BJ (cell line): ENCODE measurements at regions not wholly inside any gene's neighbourhood (a gene's known extent, or its start where the extent isn't known, plus 50 kb on each side); places are given as distances from the start of the nearest gene placed in this dataset.
"Not testable (repeated sequence)": the region's sequence is repeated elsewhere in the genome, so short reads cannot be mapped to it uniquely, and the experiment has no call there.

Experiments
- CTCF ChIA-PET: fragments of 350-600 bp; formaldehyde crosslinking; extraction: SDS; loops from one replicate; lab custom pipeline; 2021; ENCODE audit warnings: antibody characterized with exemption, inconsistent platforms; lab: Yijun Ruan, JAX
- POLR2A ChIA-PET: fragments of 300-600 bp; sonication (Branson Sonifier 250); formaldehyde crosslinking; extraction: SDS; loops from one replicate; lab custom pipeline; 2021; ENCODE audit warnings: antibody characterized with exemption; lab: Charles Lee
- DNase-seq: peaks from one replicate; pipeline ENCODE4 v3.0.0-alpha.2; 2011; ENCODE audit warnings: low read depth
- H3K27me3 ChIP-seq: 2 replicates; pipeline ENCODE4 v1.6.0; 2011; ENCODE audit warnings: low read length; ENCODE audit not compliant: control insufficient read depth, insufficient read depth
- H3K36me3 ChIP-seq: 2 replicates; pipeline ENCODE4 v1.5.1; 2011; ENCODE audit warnings: low read length; ENCODE audit not compliant: control insufficient read depth, insufficient read depth
- H3K4me3 ChIP-seq: 2 replicates; pipeline ENCODE4 v1.5.1; 2011; ENCODE audit warnings: low read depth, mild to moderate bottlenecking, control low read depth, low read length
- TF ChIP-seq, protein P1 (sequence below): IDR thresholded peaks from 2 replicates; pipeline ENCODE4 v1.5.1; 2011; ENCODE audit warnings: low read depth, mild to moderate bottlenecking, control low read depth, inconsistent platforms, low read length, moderate library complexity; ENCODE audit not compliant: insufficient read depth

DNA sequence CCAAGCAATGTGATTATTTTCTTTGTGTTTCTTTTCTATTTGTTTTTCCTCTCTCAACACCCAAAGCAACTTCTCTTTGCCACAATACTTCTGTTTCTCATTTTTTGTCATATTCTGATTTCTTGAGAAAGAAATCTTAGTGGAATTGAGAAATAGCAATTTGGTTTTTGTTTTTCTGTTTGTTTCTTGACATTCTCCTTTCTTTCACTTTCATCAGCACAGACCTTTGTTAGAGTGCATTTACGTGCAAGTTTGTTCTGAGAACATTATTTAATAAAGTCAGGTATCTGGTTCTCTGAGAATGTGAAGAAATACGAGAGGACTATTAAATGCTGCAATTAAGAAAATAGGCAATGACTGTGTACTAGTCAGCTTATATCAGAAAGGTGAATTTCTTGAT, 608.1 kb upstream of the AADAT start:
- H3K27me3 ChIP-seq = no peaks in the 10 kb centered on the region
- POLR2A ChIA-PET = no interaction called here
- TF ChIP-seq, protein P1, sequence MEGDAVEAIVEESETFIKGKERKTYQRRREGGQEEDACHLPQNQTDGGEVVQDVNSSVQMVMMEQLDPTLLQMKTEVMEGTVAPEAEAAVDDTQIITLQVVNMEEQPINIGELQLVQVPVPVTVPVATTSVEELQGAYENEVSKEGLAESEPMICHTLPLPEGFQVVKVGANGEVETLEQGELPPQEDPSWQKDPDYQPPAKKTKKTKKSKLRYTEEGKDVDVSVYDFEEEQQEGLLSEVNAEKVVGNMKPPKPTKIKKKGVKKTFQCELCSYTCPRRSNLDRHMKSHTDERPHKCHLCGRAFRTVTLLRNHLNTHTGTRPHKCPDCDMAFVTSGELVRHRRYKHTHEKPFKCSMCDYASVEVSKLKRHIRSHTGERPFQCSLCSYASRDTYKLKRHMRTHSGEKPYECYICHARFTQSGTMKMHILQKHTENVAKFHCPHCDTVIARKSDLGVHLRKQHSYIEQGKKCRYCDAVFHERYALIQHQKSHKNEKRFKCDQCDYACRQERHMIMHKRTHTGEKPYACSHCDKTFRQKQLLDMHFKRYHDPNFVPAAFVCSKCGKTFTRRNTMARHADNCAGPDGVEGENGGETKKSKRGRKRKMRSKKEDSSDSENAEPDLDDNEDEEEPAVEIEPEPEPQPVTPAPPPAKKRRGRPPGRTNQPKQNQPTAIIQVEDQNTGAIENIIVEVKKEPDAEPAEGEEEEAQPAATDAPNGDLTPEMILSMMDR = no peak
- CTCF ChIA-PET = no interaction called here
- DNase-seq = no peak
- H3K36me3 ChIP-seq = no peaks in the 10 kb centered on the region
- H3K4me3 ChIP-seq = no peak overlapping the region

DNA sequence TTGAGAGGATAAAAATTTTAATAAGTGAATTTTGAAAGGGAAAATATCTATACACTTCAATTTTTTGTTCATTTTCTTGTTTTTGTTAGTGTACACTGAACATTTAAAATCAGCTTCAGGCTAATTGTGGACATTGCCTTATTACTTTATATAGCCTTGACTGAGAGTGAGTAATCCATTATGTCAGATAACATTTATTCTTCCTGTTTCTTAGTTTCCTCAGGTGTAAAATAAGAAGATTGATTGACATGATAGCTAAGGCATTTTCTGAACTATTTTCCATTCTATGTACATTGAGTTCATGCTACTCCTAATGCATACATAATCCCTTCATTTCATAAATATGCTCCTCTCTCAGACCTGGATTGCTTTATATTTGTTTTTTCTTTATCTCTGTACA, 607.3 kb upstream of the AADAT start:
- no peak for DNase-seq
- CTCF ChIA-PET = no interaction called here
- no peaks in the 10 kb centered on the region for H3K27me3 ChIP-seq
- H3K36me3 ChIP-seq = no peaks in the 10 kb centered on the region
- TF ChIP-seq, protein P1 = no peak
- no peak overlapping the region for H3K4me3 ChIP-seq
- POLR2A ChIA-PET = no interaction called here

DNA sequence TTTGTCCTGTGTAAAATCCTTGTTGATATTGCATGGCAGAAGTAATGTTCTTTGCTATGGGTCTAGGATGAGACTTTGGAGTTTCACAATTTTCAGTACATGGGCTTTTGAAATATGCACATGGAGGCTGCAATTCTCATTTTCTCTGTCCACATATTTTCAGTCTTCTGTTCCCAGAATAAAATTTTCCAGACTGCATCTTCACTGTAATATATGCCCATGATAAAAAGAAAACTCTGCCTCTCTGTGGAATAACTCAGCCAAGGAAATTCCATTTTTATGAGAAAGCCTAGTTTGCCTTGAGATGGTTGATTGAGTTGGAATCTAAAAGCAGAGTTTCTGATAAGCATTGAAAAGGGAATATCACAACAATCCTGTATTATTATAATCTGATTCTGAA, 601.4 kb upstream of the AADAT start:
- Histone ChIP-seq H3K27me3 (no peaks in the 10 kb centered on the region), H3K4me3 (no peak overlapping the region), H3K36me3 (no peaks in the 10 kb centered on the region)
- TF ChIP-seq, protein P1 = no peak
- ChIA-PET POLR2A (no interaction called here), CTCF (no interaction called here)
- DNase-seq = no peak

DNA sequence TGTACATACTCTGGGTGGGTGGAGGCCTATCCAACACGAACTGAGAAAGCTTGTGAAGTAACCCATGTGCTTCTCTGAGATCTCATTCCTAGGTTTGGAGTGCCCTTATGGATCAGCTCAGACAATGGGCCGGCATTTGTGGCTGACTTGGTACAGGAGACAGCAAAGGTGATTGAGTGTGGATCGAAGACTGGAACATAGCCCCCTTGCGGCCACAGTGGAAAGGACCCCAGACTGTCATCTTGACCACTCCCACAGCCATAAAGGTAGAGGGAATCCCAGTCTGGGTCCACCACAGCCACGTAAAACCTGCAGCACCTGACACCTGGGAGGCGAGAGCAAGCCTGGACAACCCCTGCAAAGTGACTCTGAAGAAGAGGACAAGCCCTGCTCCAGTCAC, 598.0 kb upstream of the AADAT start:
- H3K36me3 ChIP-seq = no peaks in the 10 kb centered on the region
- ChIA-PET POLR2A (no interaction called here), CTCF (no interaction called here)
- H3K27me3 ChIP-seq = no peaks in the 10 kb centered on the region
- TF ChIP-seq, protein P1 = no peak
- no peak overlapping the region for H3K4me3 ChIP-seq
- no peak for DNase-seq

DNA sequence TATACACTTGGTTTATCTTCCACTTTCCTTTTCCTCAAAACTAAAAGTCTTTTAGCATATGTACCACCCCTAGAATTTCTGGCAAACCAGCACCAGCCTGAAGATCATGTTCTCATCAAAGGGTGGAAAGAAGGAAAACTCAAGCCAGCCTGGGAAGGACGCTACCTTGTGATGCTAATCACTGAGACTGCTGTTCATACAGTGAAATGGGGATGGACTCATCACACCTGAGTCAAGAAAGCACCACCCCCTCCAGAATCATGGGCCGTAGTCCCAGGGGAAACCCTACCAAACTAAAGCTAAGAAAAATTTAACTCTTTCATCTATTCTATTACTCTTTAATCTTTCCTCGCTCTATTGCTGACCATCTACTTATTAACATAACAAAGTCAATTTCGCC, 595.9 kb upstream of the AADAT start:
- CTCF ChIA-PET = not testable (repeated sequence)

DNA sequence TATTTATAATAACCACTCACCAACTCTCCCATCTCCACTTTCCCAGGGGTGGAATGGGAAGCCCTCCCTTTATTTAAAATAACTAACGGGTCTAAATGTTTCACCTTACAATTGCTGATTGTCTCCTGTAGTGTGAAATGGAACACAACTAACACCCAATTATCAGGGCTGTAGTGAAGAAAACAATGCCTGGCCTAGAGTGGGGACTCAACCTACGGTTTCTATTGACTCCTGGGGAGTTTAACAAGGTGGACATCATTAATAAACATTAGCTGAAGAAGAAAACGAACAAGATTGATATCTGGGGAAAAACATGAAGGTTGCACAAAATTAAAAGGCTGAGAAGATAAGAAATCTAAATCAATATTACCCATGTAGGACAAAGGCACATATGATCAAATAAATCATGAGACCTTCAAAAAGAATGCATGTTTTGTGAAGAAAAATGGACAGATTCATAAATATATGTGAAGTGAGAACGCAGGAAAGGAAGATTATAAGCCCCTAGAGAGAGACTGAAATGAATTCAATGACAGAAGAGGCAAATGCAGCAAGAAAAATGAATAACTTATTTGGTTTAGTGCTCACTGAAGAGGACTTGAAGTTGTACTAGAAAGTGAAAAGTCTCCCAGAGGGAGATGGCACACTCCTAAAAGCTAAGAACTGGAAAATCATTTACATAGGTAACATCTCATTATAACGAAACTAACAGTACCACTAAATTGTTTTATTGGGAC, 593.0 kb upstream of the AADAT start:
- ChIA-PET POLR2A (no interaction called here), CTCF (no interaction called here)
- Histone ChIP-seq H3K4me3 (no peak overlapping the region), H3K27me3 (no peaks in the 10 kb centered on the region), H3K36me3 (no peaks in the 10 kb centered on the region)
- TF ChIP-seq, protein P1 = no peak
- DNase-seq = no peak

More for the DNA sequence above, 595.9 kb upstream of the AADAT start:
- POLR2A ChIA-PET, H3K4me3 ChIP-seq, DNase-seq, H3K36me3 ChIP-seq, H3K27me3 ChIP-seq: not testable (repeated sequence)

DNA sequence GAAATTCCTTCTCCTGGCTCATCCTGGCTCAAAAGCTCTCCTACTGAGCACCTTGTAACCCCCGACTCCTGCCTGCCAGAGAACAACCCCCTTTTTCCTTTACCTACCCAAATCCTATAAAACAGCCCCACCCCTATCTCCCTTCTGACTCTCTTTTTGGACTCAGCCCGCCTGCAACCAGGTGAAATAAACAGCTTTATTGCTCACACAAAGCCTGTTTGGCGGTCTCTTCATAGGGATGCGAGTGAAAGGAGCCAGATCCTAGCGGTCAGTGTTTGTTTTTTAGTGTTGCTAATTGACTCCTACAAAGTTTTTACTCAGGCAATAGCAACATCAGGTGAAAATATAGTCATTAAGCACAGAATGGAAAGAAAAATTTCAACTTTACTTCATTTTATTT, 592.3 kb upstream of the AADAT start:
- DNase-seq, CTCF ChIA-PET, H3K4me3 ChIP-seq, H3K27me3 ChIP-seq, POLR2A ChIA-PET, H3K36me3 ChIP-seq: not testable (repeated sequence)
